ENCODE measurements at regions not wholly inside any gene's neighbourhood (a gene's known extent, or its start where the extent isn't known, plus 50 kb on each side); places are given as distances from the start of the nearest gene placed in this dataset.

- no peak for TF ChIP-seq CTCF (IDR thresholded peaks at IDR 0.05; ENCODE audit: low read depth, low read length)
- no peak overlapping the region for H3K27ac ChIP-seq (ENCODE audit: low read depth, low read length)
- no peak for DNase-seq (ENCODE audit: low read depth, low spot score)
- peaks cover 29% of the 10 kb centered on the region for H3K27me3 ChIP-seq (ENCODE audit: control insufficient read depth, insufficient read depth, low read length)
- ChIA-PET POLR2A (no interaction called here), CTCF (interaction anchor here (9.7 kb wide), 1 partner anchor 162 kb away, joined by 222 read pairs; no protein-coding TSS in a partner anchor)
- H3K9me3 ChIP-seq (ENCODE audit: control insufficient read depth, insufficient read depth, low read length) = no peaks in the 10 kb centered on the region
- no peak overlapping the region for H3K4me3 ChIP-seq (ENCODE audit: low read depth, low read length)
These were observed 129.1 kb upstream of the LGALSL start for GRCh38 chr2:64324746-64325410.

- TF ChIP-seq CTCF (IDR thresholded peaks at IDR 0.05; ENCODE audit: low read depth, low read length) = no peak
- DNase-seq (ENCODE audit: low read depth, low spot score) = no peak
- no peak overlapping the region for H3K27ac ChIP-seq (ENCODE audit: low read depth, low read length)
- no peaks in the 10 kb centered on the region for H3K9me3 ChIP-seq (ENCODE audit: control insufficient read depth, insufficient read depth, low read length)
- H3K4me3 ChIP-seq (ENCODE audit: low read depth, low read length) = no peak overlapping the region
- peaks cover 27% of the 10 kb centered on the region for H3K27me3 ChIP-seq (ENCODE audit: control insufficient read depth, insufficient read depth, low read length)
- POLR2A ChIA-PET = no interaction called here
- CTCF ChIA-PET = interaction anchor here (6.8 to 9.7 kb wide), 2 partner anchors 162 to 277 kb away, joined by 164 to 222 read pairs; no protein-coding TSS in a partner anchor
These were observed 128.5 kb upstream of the LGALSL start for GRCh38 chr2:64325477-64325851.

GRCh38 chr2:64325852-64326577, 127.9 kb upstream of the LGALSL start:
- Histone ChIP-seq H3K27ac (ENCODE audit: low read depth, low read length) (no peak overlapping the region), H3K9me3 (ENCODE audit: control insufficient read depth, insufficient read depth, low read length) (no peaks in the 10 kb centered on the region), H3K27me3 (ENCODE audit: control insufficient read depth, insufficient read depth, low read length) (peaks cover 22% of the 10 kb centered on the region), H3K4me3 (ENCODE audit: low read depth, low read length) (no peak overlapping the region)
- ChIA-PET POLR2A (no interaction called here), CTCF (interaction anchor here (6.8 to 9.7 kb wide), 2 partner anchors 161 to 278 kb away, joined by 164 to 222 read pairs; no protein-coding TSS in a partner anchor)
- DNase-seq (ENCODE audit: low read depth, low spot score) = no peak
- no peak for TF ChIP-seq CTCF (IDR thresholded peaks at IDR 0.05; ENCODE audit: low read depth, low read length)

- Histone ChIP-seq H3K27me3 (ENCODE audit: control insufficient read depth, insufficient read depth, low read length) (peaks cover 18% of the 10 kb centered on the region), H3K4me3 (ENCODE audit: low read depth, low read length) (no peak overlapping the region), H3K9me3 (ENCODE audit: control insufficient read depth, insufficient read depth, low read length) (no peaks in the 10 kb centered on the region), H3K27ac (ENCODE audit: low read depth, low read length) (no peak overlapping the region)
- no peak for DNase-seq (ENCODE audit: low read depth, low spot score)
- ChIA-PET POLR2A (no interaction called here), CTCF (interaction anchor here (0.8 to 9.7 kb wide), 3 partner anchors 160 to 591 kb away, joined by 3 to 222 read pairs (median 164); no protein-coding TSS in a partner anchor)
- TF ChIP-seq CTCF (IDR thresholded peaks at IDR 0.05; ENCODE audit: low read depth, low read length) = no peak
These were observed 127.3 kb upstream of the LGALSL start for GRCh38 chr2:64326578-64327050.

GRCh38 chr2:64327129-64327509, 126.8 kb upstream of the LGALSL start:
- Histone ChIP-seq H3K9me3 (ENCODE audit: control insufficient read depth, insufficient read depth, low read length) (no peaks in the 10 kb centered on the region), H3K27ac (ENCODE audit: low read depth, low read length) (no peak overlapping the region), H3K4me3 (ENCODE audit: low read depth, low read length) (no peak overlapping the region), H3K27me3 (ENCODE audit: control insufficient read depth, insufficient read depth, low read length) (peaks cover 13% of the 10 kb centered on the region)
- CTCF ChIA-PET = interaction anchor here (0.8 to 9.7 kb wide), 5 partner anchors 160 to 591 kb away, joined by 3 to 222 read pairs (median 120); no protein-coding TSS in a partner anchor
- TF ChIP-seq CTCF (IDR thresholded peaks at IDR 0.05; ENCODE audit: low read depth, low read length) = no peak
- DNase-seq (ENCODE audit: low read depth, low spot score) = no peak
- POLR2A ChIA-PET = no interaction called here

Measured in AG04450 (cell line).